GM06990 (cell line): ENCODE measurements at regions not wholly inside any gene's neighbourhood (a gene's known extent, or its start where the extent isn't known, plus 50 kb on each side); places are given as distances from the start of the nearest gene placed in this dataset.

Experiments used
- DNase-seq: peaks from one replicate; pipeline ENCODE4 v3.0.0-alpha.2; 2011; ENCODE audit not compliant: insufficient read length; ENCODE audit errors: extremely low read depth
- H3K27me3 ChIP-seq: replicated peaks from 2 replicates; pipeline ENCODE4 v1.6.0; 2011; ENCODE audit warnings: low read length; ENCODE audit not compliant: control insufficient read depth, insufficient read depth
- H3K36me3 ChIP-seq: 2 replicates; pipeline ENCODE4 v1.5.1; 2011; ENCODE audit warnings: low read length; ENCODE audit not compliant: control insufficient read depth, insufficient read depth
- H3K4me3 ChIP-seq: replicated peaks from 2 replicates; pipeline ENCODE4 v1.5.1; 2011; ENCODE audit warnings: low read depth, mild to moderate bottlenecking, control low read depth, low read length
- TF ChIP-seq, protein P1 (sequence below): IDR thresholded peaks from 2 replicates; pipeline ENCODE4 v1.5.1; 2011; ENCODE audit warnings: low read length, control low read depth, mild to moderate bottlenecking, inconsistent platforms; ENCODE audit not compliant: insufficient read depth, poor library complexity, severe bottlenecking

DNA sequence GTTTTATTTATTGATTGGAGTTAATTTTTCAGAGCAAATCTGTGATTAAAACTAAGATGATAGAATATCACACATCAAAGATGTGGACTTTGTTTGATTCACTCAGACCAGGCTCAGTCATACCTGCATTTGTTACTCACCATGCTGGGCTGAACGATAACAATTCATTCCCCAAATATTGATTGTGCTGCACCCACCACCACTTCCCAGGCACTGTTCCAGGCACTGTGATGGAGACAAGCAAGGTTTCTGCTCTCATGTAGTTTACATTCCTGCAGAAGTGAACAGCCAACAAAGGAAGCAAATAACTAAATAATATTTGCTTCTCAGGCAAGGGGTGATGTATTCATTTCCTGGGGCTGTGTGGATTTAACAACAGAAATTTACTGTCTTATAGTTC lies 428.3 kb downstream of the DNAH5 start:
- H3K27me3 ChIP-seq = no peaks in the 10 kb centered on the region
- no peaks in the 10 kb centered on the region for H3K36me3 ChIP-seq
- TF ChIP-seq, protein P1, sequence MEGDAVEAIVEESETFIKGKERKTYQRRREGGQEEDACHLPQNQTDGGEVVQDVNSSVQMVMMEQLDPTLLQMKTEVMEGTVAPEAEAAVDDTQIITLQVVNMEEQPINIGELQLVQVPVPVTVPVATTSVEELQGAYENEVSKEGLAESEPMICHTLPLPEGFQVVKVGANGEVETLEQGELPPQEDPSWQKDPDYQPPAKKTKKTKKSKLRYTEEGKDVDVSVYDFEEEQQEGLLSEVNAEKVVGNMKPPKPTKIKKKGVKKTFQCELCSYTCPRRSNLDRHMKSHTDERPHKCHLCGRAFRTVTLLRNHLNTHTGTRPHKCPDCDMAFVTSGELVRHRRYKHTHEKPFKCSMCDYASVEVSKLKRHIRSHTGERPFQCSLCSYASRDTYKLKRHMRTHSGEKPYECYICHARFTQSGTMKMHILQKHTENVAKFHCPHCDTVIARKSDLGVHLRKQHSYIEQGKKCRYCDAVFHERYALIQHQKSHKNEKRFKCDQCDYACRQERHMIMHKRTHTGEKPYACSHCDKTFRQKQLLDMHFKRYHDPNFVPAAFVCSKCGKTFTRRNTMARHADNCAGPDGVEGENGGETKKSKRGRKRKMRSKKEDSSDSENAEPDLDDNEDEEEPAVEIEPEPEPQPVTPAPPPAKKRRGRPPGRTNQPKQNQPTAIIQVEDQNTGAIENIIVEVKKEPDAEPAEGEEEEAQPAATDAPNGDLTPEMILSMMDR = no peak
- H3K4me3 ChIP-seq = no peak overlapping the region
- no peak for DNase-seq

DNA sequence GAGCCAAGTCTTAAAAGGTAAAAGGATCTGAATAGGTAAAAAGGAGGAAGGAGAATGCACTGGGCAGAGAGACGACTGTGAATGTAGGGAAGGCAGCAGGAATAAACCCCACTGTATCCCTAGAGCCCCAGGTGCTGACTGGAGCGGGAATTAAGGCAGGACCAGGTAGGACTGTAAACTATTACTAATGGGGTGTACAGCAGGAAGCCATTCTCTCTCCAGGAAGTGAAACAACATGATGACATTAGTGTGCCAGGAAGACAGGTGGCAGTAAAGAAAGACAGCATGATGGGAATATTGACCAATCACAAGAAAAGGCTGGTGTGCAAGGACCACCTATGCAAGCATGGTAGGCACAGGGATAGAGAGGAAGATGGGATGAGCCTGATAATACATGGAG lies 433.0 kb downstream of the DNAH5 start:
- H3K36me3 ChIP-seq = no peaks in the 10 kb centered on the region
- H3K4me3 ChIP-seq = no peak overlapping the region
- H3K27me3 ChIP-seq = no peaks in the 10 kb centered on the region
- DNase-seq = no peak
- TF ChIP-seq, protein P1 = no peak

DNA sequence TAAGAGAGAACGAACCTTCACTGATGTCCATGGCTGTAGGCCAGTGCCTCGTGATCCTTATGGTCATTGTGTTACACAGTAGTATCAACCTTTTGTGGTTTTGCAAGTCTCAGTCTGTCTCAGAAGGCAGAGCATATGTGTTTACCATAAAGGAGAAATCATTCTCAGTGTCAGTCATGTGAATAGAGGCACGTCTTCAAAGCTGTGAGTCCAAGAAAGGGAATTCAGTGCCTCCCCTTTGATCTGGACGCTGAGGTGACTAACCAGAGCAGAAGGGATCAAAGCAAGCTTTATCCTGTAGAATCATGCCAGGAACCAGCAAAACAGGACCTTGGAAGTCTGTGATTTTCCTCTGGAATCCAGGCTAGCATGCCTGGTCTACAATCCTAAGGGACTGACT lies 433.9 kb downstream of the DNAH5 start:
- DNase-seq = no peak

DNA sequence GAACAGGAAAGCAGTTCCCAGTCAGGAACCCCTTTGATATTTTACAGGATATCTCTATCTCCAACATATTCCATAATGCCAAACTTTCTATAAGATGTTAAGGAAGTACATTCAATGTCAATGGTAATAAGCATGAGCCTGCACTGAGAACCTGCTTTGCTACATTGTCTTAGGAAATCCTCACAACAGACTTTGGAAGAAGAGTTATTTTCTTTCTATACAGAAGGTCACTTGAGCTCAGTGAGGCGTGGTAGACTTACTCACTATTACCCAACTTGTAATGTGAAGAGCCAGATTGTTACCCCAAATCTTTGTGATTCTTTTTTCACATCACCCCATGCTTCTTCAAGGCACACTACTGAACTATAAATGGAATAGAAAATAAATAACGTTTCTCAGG lies 435.9 kb downstream of the DNAH5 start:
- no peak overlapping the region for H3K4me3 ChIP-seq
- H3K36me3 ChIP-seq = no peaks in the 10 kb centered on the region
- H3K27me3 ChIP-seq = no peaks in the 10 kb centered on the region
- TF ChIP-seq, protein P1 = no peak
- no peak for DNase-seq

More for the DNA sequence above, 433.9 kb downstream of the DNAH5 start:
- TF ChIP-seq, protein P1 = no peak
- H3K4me3 ChIP-seq = no peak overlapping the region
- no peaks in the 10 kb centered on the region for H3K36me3 ChIP-seq
- no peaks in the 10 kb centered on the region for H3K27me3 ChIP-seq

DNA sequence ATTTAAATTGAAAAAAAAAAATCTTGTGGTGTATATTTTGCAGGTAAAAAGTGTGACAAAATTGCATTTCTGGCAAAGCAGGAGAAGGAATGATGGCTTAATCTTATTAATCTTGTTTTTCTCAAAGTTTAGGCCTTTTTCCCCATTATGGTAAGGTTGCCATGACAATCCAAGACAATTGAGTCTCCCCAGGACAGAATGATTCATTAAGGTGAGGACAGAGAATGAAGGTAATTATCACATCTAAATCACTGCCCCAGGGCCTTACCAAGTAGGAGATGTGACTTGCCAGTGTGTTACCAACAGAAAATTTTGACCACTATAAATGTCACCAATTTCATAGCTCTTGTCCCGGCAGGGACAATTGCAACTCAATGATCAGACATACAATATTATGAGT lies 439.2 kb downstream of the DNAH5 start:
- H3K36me3 ChIP-seq = no peaks in the 10 kb centered on the region
- TF ChIP-seq, protein P1 = no peak
- no peak for DNase-seq
- no peaks in the 10 kb centered on the region for H3K27me3 ChIP-seq
- no peak overlapping the region for H3K4me3 ChIP-seq

DNA sequence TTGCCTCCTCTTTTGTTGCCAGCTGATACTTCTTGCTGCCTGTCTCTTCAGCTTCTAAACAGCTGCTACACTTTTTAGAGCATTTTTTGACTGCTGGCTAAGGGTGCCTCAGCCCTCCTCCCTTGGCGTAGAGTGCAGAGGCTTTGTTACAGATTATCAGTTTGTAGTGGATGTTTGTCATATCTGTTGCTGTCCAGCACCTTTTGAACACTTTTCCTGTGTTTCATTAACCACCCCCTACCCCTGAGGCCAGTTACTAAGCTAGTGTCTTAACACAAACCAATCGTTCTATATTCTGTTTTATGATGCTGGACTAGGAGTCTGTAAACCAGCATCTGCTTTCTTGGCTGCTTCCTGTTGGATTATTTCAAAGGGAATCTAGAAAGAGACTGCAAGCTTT lies 441.5 kb downstream of the DNAH5 start:
- no peaks in the 10 kb centered on the region for H3K36me3 ChIP-seq
- H3K27me3 ChIP-seq = no peaks in the 10 kb centered on the region
- TF ChIP-seq, protein P1 = no peak
- no peak overlapping the region for H3K4me3 ChIP-seq
- DNase-seq = no peak
